ENCODE measurements at regions not wholly inside any gene's neighbourhood (a gene's known extent, or its start where the extent isn't known, plus 50 kb on each side); places are given as distances from the start of the nearest gene placed in this dataset.

GRCh38 chr5:110323357-110323756 is 403.1 kb downstream of the TMEM232 start:
- Histone ChIP-seq H3K36me3 (replicated peaks in 1 of 2; ENCODE audit: insufficient read depth in 1 of 2, low read depth in 2 of 2) (no peaks in the 10 kb centered on the region), H3K27me3 (no peaks in the 10 kb centered on the region), H3K27ac (no peak overlapping the region), H3K4me3 (no peak overlapping the region), H3K9me3 (no peaks in the 10 kb centered on the region), H3K4me1 (no peaks in the 10 kb centered on the region)
- intact Hi-C loops (cut with DNase I): no loop called here
- WGBS, 2 donors: 75 to 84% methylated on average over 1 of the region's 1 CpG
- TF ChIP-seq CTCF (IDR thresholded peaks at IDR 0.05) (no peak), POLR2A (IDR thresholded peaks at IDR 0.05) (no peak)
- ATAC-seq (no peak), DNase-seq (no peak)

GRCh38 chr5:110323832-110324231 is 402.6 kb downstream of the TMEM232 start:
- no peak overlapping the region for H3K27ac ChIP-seq
- no peaks in the 10 kb centered on the region for H3K36me3 ChIP-seq (replicated peaks in 1 of 2; ENCODE audit: insufficient read depth in 1 of 2, low read depth in 2 of 2)
- H3K4me3 ChIP-seq: no peak overlapping the region
- H3K9me3 ChIP-seq: no peaks in the 10 kb centered on the region
- H3K4me1 ChIP-seq: no peaks in the 10 kb centered on the region
- intact Hi-C loops (cut with DNase I): no loop called here
- ATAC-seq (no peak), DNase-seq (no peak)
- no peak for TF ChIP-seq POLR2A (IDR thresholded peaks at IDR 0.05)
- TF ChIP-seq CTCF (IDR thresholded peaks at IDR 0.05): no peak
- no peaks in the 10 kb centered on the region for H3K27me3 ChIP-seq

- Histone ChIP-seq H3K4me3 (no peak overlapping the region), H3K4me1 (peaks cover under 1% of the 10 kb centered on the region), H3K36me3 (replicated peaks in 1 of 2; ENCODE audit: insufficient read depth in 1 of 2, low read depth in 2 of 2) (no peaks in the 10 kb centered on the region), H3K27me3 (no peaks in the 10 kb centered on the region), H3K27ac (no peak overlapping the region), H3K9me3 (no peaks in the 10 kb centered on the region)
- TF ChIP-seq CTCF (IDR thresholded peaks at IDR 0.05): no peak
- no peak for TF ChIP-seq POLR2A (IDR thresholded peaks at IDR 0.05)
- 84 to 91% methylated on average over 1 of the region's 1 CpG for WGBS, 2 donors
- intact Hi-C loops (cut with DNase I): no loop called here
- DNase-seq (no peak), ATAC-seq (no peak)
Measured at GRCh38 chr5:110324876-110325275, 401.6 kb downstream of the TMEM232 start.

GRCh38 chr5:110329955-110330525 is 396.4 kb downstream of the TMEM232 start:
- Histone ChIP-seq H3K27ac (no peak overlapping the region), H3K27me3 (no peaks in the 10 kb centered on the region), H3K36me3 (replicated peaks in 1 of 2; ENCODE audit: insufficient read depth in 1 of 2, low read depth in 2 of 2) (no peaks in the 10 kb centered on the region), H3K4me3 (no peak overlapping the region), H3K9me3 (no peaks in the 10 kb centered on the region), H3K4me1 (peaks cover 3% of the 10 kb centered on the region)
- ATAC-seq (no peak), DNase-seq (no peak)
- TF ChIP-seq POLR2A (IDR thresholded peaks at IDR 0.05): no peak
- no peak for TF ChIP-seq CTCF (IDR thresholded peaks at IDR 0.05)
- WGBS, 2 donors: 46 to 63% methylated on average over 5 of the region's 5 CpGs
- intact Hi-C loops (cut with DNase I): no loop called here

- Histone ChIP-seq H3K27me3 (no peaks in the 10 kb centered on the region), H3K27ac (no peak overlapping the region), H3K4me1 (peaks cover 3% of the 10 kb centered on the region), H3K9me3 (no peaks in the 10 kb centered on the region), H3K36me3 (replicated peaks in 1 of 2; ENCODE audit: insufficient read depth in 1 of 2, low read depth in 2 of 2) (no peaks in the 10 kb centered on the region), H3K4me3 (no peak overlapping the region)
- intact Hi-C loops (cut with DNase I): no loop called here
- DNase-seq (no peak), ATAC-seq (no peak)
- WGBS, 2 donors: 59 to 61% methylated on average over 4 of the region's 4 CpGs
- TF ChIP-seq POLR2A (IDR thresholded peaks at IDR 0.05) (no peak), CTCF (IDR thresholded peaks at IDR 0.05) (no peak)
Measured at GRCh38 chr5:110333384-110333783, 393.1 kb downstream of the TMEM232 start.
